Liver (tissue), 7 donors: ENCODE measurements at regions not wholly inside any gene's neighbourhood (a gene's known extent, or its start where the extent isn't known, plus 50 kb on each side); places are given as distances from the start of the nearest gene placed in this dataset.

Source experiments
- DNase-seq: peaks from one replicate; pipeline ENCODE4 v3.0.0-alpha.2; 2017; ENCODE audit warnings: low spot score
- H3K27ac ChIP-seq, 2 donors: one replicate each; pipeline ENCODE4 v1.7.0; 2013; ENCODE audit warnings: inconsistent platforms in 2 of 2, low read length in 2 of 2, control low read depth in 1 of 2, low read depth in 1 of 2, mild to moderate bottlenecking in 1 of 2
- H3K27me3 ChIP-seq, 4 donors: one replicate each; pipeline versions ENCODE4 v1.6.1 to v1.7.0; 2013; ENCODE audit warnings: low read length in 3 of 4, inconsistent platforms in 1 of 4, mild to moderate bottlenecking in 1 of 4, moderate library complexity in 1 of 4; ENCODE audit not compliant: control insufficient read depth in 4 of 4, insufficient read depth in 4 of 4
- H3K36me3 ChIP-seq, 4 donors: one replicate each; pipeline versions ENCODE4 v1.6.1 to v1.7.0; 2013; ENCODE audit warnings: low read length in 3 of 4, mild to moderate bottlenecking in 3 of 4, low read depth in 1 of 4, moderate library complexity in 1 of 4; ENCODE audit not compliant: control insufficient read depth in 4 of 4, insufficient read depth in 3 of 4
- H3K4me1 ChIP-seq, 4 donors: one replicate each; pipeline versions ENCODE4 v1.6.1 to v1.7.0; 2013; ENCODE audit warnings: low read length in 3 of 4, mild to moderate bottlenecking in 3 of 4, moderate library complexity in 1 of 4; ENCODE audit not compliant: control insufficient read depth in 4 of 4, insufficient read depth in 4 of 4
- H3K4me3 ChIP-seq, 3 donors: one replicate each; pipeline versions ENCODE4 v1.6.1 to v1.7.0; 2013; ENCODE audit warnings: low read length in 3 of 3, control low read depth in 1 of 3, low read depth in 1 of 3, mild to moderate bottlenecking in 1 of 3
- H3K9ac ChIP-seq, 2 donors: one replicate each; pipeline ENCODE4 v1.7.0; 2013; ENCODE audit warnings: low read length in 2 of 2, mild to moderate bottlenecking in 2 of 2, moderate library complexity in 2 of 2, control low read depth in 1 of 2, low read depth in 1 of 2
- H3K9me3 ChIP-seq, 4 donors: one replicate each; pipeline versions ENCODE4 v1.6.1 to v1.7.0; 2013; ENCODE audit warnings: low read length in 3 of 4; ENCODE audit not compliant: control insufficient read depth in 4 of 4
- ATF3 ChIP-seq: IDR thresholded peaks from 2 replicates; pipeline ENCODE4 v1.6.1; 2016; ENCODE audit warnings: antibody characterized with exemption
- EGR1 ChIP-seq, 2 donors: IDR thresholded peaks; 2 replicates each; pipeline ENCODE4 v1.6.1; 2016 to 2018; ENCODE audit warnings: antibody characterized with exemption in 2 of 2, low read depth in 2 of 2
- FOXA1 ChIP-seq: IDR thresholded peaks from 2 replicates; pipeline ENCODE4 v1.6.1; 2016; ENCODE audit warnings: antibody characterized with exemption
- GABPA ChIP-seq, 2 donors: IDR thresholded peaks in 1 of 2; conservative IDR thresholded peaks in 1 of 2; 2 replicates each; pipeline ENCODE4 v1.6.1; 2016; ENCODE audit warnings: antibody characterized with exemption in 2 of 2, mild to moderate bottlenecking in 1 of 2, moderate library complexity in 1 of 2
- HNF4A ChIP-seq, 2 donors: conservative IDR thresholded peaks; 2 replicates each; pipeline ENCODE4 v1.6.1; 2016; ENCODE audit warnings: antibody characterized with exemption in 2 of 2, mild to moderate bottlenecking in 2 of 2
- HNF4G ChIP-seq: IDR thresholded peaks from 2 replicates; pipeline ENCODE4 v1.6.1; 2016; ENCODE audit warnings: antibody characterized with exemption
- JUND ChIP-seq, 2 donors: IDR thresholded peaks; 2 replicates each; pipeline ENCODE4 v1.6.1; 2016; ENCODE audit warnings: antibody characterized with exemption in 2 of 2
- MAX ChIP-seq: IDR thresholded peaks from 2 replicates; pipeline ENCODE4 v1.6.1; 2016; ENCODE audit warnings: antibody characterized with exemption
- NR2F2 ChIP-seq: IDR thresholded peaks from 2 replicates; pipeline ENCODE4 v1.6.1; 2016; ENCODE audit warnings: antibody characterized with exemption
- RAD21 ChIP-seq, 2 donors: IDR thresholded peaks; 2 replicates each; pipeline ENCODE4 v1.6.1; 2016; ENCODE audit warnings: antibody characterized with exemption in 2 of 2, mild to moderate bottlenecking in 2 of 2
- REST ChIP-seq: IDR thresholded peaks from 2 replicates; pipeline ENCODE4 v1.6.1; 2016; ENCODE audit warnings: antibody characterized with exemption, mild to moderate bottlenecking
- RXRA ChIP-seq, 2 donors: IDR thresholded peaks; 2 replicates each; pipeline ENCODE4 v1.6.1; 2017 to 2018; ENCODE audit warnings: antibody characterized with exemption in 2 of 2, mild to moderate bottlenecking in 1 of 2
- TAF1 ChIP-seq: conservative IDR thresholded peaks from 2 replicates; pipeline ENCODE4 v1.6.1; 2016; ENCODE audit warnings: antibody characterized with exemption, mild to moderate bottlenecking
- WGBS: extraction: QIAGEN DNeasy Blood & Tissue Kit; methylation state at CpG from one replicate; pipeline ENCODE4 v1.1.7; 2013; 5-methylcytosine and 5-hydroxymethylcytosine counted together
- donor health status: healthy.
- donor health status: healthy.
- donor health status: healthy.
- donor health status: healthy.

- TF ChIP-seq REST (no peak), HNF4A (conservative IDR thresholded peaks at IDR 0.05) (no peak)
These were observed 1119.0 kb downstream of the NAALADL2 start (continued) for GRCh38 chr3:175977968-175978752.

- DNase-seq = no peak
- Histone ChIP-seq H3K27ac (no peak overlapping the region), H3K4me1 (no peaks in the 10 kb centered on the region), H3K27me3 (no peaks in the 10 kb centered on the region), H3K9ac (no peak overlapping the region), H3K4me3 (no peak overlapping the region), H3K9me3 (no peaks in the 10 kb centered on the region), H3K36me3 (no peaks in the 10 kb centered on the region)
- 81% methylated on average over 3 of the region's 3 CpGs for WGBS
- TF ChIP-seq RXRA (IDR thresholded peaks at IDR 0.05) = no peak
- no peak for TF ChIP-seq EGR1 (IDR thresholded peaks at IDR 0.05; ENCODE audit: low read depth in 2 of 2)
- no peak for TF ChIP-seq TAF1
- TF ChIP-seq GABPA (IDR thresholded peaks at IDR 0.05 in 1 of 2, conservative IDR thresholded peaks at IDR 0.05 in 1 of 2) = no peak
- no peak for TF ChIP-seq HNF4A (conservative IDR thresholded peaks at IDR 0.05)
- no peak for TF ChIP-seq REST
- TF ChIP-seq ATF3 = no peak
- no peak for TF ChIP-seq FOXA1
- no peak for TF ChIP-seq JUND (IDR thresholded peaks at IDR 0.05)
- TF ChIP-seq MAX = no peak
- TF ChIP-seq HNF4G = no peak
- TF ChIP-seq RAD21 (IDR thresholded peaks at IDR 0.05) = no peak
- no peak for TF ChIP-seq NR2F2
These were observed 1110.3 kb downstream of the NAALADL2 start for GRCh38 chr3:175969456-175969855.
